Caki2 (cell line): ENCODE measurements at regions not wholly inside any gene's neighbourhood (a gene's known extent, or its start where the extent isn't known, plus 50 kb on each side); places are given as distances from the start of the nearest gene placed in this dataset.

Experiments used
- DNase-seq: peaks from one replicate; pipeline ENCODE4 v3.0.0-alpha.2; 2015; ENCODE audit warnings: low read depth
- in situ Hi-C: cut with HindIII; loops from 2 replicates; pipeline ENCODE4 v1.10.0; 2016; ENCODE audit warnings: low sequenced_read_pairs, low pct_unique_long_range_greater_than_20kb, mixed read lengths

DNA sequence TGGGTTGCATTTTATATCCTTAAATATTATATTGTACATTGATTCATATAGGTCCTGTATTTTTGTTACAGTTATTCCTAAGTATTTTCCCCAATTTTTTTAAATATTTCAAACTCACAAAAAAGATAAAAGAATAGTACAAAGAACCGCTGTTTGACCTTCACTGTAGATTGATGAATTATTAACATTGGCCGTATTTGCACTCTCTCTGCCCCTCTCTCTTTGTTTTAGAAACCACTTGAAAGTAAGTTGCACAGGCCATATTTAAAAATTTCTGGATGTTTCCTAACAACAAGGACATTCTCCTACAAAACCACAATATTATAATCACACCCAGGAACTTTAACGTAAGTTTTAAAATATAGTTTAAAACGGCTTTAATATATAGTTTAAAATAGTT, 72.0 kb upstream of the DUSP22 start:
- in situ Hi-C loops: no loop called here
- DNase-seq: no peak

DNA sequence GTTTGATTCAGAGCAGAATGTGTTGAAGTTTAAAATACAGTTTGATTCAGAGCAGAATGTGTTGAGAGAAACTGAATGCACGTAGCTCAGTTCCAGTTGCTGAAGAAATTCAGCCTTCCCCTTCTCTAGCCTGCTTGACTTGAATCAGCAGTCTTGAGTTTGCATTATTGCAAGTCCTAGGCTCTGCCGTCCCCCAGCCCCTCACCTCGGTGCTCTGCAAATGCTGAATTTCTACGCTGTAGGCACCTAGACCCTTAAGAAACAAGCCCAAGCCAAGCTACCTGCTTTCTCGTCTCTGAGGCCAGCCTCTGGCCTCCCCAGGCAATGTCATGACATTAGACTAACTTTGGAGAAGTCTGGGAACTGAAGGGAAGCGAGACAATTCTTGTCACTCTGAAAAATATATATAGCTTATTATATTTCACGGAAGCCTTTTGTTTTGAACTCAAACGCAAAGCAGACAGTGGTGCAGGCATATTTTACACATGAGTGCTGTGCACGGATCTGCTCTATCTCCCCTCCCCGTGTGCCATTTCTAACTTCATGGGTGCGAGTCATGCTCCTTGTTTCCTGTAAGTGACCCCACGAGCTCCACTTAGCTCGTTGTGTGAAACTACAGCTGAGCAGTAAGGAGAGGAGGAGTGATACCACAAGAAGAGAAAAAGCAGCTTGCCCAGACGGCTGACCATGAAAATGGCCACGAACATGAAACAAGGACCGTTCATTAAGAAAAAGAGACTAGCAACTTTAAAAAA, 71.4 kb upstream of the DUSP22 start:
- in situ Hi-C loops: no loop called here
- DNase-seq: no peak

DNA sequence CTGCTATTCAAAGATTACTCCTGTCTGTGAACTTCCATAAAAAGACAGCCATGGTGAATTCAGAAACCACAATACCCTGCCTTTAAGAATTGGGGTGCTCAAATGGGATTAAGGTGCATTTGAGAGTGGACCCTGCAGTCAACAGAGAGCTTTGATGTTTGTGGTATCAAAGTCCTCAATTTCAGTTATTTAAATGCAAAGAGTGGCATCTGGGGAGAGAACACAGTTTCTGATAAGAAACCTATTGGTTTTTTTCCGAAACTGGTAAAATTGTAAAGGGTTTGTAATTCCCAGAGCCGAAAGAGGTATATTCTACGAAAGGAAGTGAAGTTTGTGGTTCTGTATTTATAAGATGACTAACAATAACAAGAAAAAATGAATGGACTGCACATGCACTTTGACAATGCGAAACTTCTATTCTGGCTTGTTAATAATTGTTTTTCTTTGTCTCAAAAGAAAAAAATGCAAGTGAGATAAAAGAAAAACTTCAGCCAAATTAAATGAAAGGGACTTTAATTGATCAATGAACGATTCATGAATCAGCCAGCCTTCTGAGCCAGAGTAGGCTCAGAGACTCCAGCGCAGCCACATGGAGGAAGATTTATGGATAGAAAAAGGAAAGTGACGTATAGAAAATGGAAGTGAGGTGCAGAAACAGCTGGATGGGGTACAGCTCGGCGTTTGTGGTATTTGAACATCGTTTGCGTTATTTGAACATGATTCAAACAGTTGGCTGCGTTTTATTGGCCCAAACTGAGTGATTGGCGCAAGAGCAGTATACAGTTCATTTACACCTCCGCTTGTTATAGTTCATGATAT, 70.5 kb upstream of the DUSP22 start:
- no peak for DNase-seq
- in situ Hi-C loops: no loop called here

DNA sequence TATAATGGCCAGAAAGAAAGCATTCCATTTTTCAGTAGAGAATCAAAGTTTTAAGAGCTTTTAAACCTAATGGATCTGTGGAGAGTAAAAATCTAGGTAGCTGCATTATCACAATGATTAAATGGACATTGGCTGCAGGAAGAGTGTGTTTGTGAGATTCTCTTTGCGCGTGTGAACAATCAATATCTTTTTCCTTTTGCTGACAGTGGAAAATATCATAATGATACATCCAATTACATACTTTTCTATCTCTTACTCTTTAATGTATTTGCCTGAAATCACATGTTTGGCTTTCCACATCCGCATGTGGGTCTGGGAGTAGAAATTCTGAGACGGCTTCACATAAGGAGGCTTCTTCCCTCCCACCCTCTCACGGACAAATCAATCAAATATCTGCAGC, 69.8 kb upstream of the DUSP22 start:
- DNase-seq: no peak
- in situ Hi-C loops: no loop called here

DNA sequence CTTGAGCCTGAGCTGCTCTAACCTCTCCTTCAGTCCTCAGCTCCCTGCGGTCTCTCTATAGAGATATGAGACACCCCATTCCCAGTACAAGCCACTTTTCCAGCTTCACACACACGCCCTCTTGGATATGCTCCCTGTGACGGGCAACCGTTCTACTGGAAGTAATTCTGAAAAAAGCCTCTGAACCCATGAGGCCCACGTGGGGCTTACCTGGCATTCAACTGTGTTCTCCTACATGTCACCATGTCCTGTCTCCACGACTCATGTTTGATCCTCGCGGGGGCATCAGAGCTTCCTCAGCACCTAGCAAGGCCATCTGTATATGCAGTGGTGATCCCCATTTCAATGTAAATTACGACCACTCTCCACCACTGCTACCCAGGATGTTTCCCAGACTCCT, 69.2 kb upstream of the DUSP22 start:
- in situ Hi-C loops: no loop called here
- no peak for DNase-seq

DNA sequence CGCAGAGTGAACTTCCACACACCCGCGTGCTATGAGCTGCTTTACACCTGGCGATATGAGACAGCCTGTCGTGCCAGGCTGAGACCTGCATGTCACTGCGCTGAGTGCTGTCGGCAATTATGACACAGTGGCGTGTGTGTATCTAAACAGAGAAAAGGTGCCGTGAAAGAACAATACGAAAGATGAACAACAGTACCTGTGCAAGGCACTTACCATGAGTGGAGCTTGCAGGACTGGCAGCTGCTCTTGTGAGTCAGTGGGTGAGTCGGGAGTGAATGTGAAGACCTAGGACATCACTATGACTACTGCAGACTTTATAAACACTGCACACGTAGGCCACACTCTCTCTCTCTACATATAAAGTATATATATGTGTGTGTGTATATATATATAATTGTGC, 68.5 kb upstream of the DUSP22 start:
- in situ Hi-C loops: no loop called here
- DNase-seq: no peak

DNA sequence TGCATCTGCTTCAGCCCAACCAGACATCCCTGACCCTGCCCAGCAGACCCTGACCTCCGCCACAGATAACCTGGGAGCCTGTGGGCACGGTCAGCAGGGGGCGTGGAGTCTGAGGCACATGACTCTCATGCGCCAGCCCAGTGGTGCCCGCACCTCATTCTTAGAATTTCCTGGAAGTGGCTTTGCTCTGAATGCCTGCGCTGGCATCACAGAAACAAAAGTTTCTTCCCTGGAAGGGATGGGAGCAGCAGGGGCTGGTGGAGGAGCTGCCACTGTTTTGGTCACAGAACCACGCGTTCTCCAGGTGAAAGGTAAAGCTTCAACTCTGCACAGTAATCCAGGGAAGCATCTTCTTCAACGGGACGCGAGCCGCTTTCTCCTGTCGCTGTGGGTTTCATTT, 67.9 kb upstream of the DUSP22 start:
- no peak for DNase-seq
- in situ Hi-C loops: no loop called here

DNA sequence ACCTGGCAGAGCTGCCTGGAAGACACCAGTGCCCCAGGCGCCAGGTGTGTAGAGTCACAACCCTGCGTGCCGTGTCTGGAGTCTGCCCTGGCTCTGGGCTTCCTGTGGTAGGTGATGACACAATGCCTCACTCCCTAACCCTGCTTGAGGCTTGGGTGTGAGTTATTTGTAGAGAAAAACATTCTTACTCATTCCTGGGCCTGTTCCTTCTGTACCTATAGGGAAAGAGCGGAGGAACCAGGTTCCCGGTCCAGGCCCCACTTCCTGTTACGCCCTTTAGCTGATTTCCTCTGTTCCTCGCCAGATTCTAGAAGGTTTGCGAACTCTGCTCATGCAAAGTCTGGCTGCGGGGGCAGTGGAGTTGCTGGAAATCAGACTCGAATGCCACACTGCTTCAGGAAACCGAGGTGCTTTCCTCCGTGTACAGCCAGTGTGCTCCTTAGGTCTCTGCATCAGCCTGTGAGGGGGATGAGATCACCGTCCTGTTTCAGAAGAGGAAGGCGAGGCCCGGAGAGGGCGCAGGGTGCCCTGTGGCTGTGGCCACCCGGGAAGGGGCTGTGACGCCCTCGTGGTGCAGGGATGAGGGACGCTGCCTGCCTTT, 67.1 kb upstream of the DUSP22 start:
- no peak for DNase-seq
- in situ Hi-C loops: no loop called here

DNA sequence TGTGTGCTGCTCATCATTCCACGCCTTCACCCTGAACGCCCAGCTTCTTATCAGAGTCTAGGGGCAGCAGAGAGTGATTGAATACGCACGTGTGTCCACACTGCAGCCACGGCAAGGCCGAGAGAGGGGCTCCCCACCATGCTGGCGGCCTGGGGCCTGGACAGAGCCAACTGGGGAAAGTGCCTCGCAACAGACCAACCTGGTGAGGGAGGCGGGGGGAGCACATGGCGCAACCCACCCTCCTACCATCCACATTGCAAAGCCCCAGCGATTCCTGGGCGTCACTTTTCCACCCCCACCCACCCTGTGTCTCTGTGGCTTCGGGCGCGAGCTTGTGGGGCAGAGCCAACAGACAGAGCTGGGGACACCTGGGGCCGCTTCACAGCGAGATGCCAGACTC, 66.4 kb upstream of the DUSP22 start:
- in situ Hi-C loops: no loop called here

DNA sequence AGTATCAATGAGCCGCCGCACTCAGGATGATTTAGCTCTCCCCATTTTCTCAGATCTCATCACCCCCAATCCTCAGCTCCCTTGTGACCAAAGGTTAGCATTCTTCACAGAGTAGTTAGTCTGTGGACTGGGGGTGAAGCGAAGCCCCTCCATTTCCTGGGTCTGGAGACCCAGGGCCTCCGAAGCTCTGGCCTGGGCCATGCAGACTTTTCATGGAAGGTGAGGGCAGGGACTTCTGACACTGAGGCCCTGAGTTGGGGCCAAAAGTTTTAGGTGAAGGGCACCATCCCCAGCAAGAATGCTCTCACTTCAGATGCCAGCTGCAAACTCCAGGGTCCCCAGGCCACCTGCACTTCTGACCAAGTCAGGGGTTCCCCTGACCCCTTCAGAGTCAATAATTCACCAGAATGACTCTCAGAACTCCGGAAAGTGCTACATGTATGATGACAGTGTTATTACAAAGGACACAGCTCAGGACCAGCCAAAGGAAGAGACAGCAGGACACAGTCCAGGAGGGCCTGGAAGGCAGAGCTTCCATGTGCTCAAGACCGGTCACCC, 65.7 kb upstream of the DUSP22 start:
- in situ Hi-C loops: no loop called here
- no peak for DNase-seq

More for the DNA sequence above, 66.4 kb upstream of the DUSP22 start:
- DNase-seq: no peak

DNA sequence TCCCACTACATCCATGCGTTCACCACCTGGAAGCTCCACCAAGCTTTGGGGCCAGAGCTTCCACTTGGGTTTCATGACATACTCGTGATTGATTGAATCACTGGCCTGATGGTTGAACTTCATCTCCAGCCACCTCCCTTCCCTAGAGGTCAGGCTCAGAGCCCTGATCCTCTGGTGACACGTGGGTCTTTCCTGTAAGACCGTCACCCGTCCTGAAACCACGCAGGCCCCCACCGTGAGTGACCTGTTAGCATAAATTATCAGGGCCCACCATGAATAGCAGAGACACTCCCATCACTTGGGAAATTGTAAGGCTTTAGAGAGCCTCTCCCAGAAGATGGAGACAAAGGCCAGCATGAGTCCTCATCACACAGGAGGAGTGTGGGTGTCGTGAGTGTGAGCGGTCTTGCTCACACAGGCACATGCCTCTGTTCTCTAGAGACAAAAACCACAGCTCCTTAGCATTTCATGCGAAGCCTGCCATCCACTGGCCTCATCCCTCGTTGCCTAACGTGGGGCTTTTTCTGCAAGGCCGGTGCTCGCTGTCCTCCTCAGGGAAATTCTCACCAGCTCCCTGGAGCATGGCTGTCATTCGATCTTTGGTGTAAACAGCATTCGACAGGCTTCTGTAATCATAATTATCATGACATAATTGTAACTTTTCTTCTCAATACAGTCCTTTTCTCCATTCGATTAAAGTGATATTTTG, 65.1 kb upstream of the DUSP22 start:
- DNase-seq: no peak
- in situ Hi-C loops: no loop called here

DNA sequence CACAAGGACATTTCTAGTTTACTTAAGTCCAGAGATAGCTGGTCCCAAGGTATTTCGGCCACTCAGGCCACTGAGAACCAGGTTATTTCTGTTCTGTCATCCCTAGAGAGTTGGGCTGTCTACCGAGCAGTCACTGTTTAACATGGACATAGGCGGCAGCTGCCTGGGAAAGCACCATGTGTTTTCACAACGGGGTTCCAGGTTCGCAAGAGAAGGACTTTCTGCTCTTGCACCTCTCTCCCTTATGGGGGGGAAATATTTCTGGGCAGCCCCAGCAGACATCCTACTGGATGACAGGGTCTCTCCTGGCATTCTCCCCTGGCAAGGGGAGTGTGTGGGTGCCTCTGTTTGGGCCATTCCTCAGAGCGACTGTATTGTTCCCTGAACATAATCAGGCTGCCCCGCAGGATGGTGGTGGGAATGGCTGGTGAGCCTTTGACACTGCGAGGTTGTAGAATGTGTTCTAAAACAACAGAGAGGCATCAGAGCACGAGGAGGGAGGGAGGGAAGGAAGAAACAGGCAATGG, 64.4 kb upstream of the DUSP22 start:
- no peak for DNase-seq
- in situ Hi-C loops: no loop called here

DNA sequence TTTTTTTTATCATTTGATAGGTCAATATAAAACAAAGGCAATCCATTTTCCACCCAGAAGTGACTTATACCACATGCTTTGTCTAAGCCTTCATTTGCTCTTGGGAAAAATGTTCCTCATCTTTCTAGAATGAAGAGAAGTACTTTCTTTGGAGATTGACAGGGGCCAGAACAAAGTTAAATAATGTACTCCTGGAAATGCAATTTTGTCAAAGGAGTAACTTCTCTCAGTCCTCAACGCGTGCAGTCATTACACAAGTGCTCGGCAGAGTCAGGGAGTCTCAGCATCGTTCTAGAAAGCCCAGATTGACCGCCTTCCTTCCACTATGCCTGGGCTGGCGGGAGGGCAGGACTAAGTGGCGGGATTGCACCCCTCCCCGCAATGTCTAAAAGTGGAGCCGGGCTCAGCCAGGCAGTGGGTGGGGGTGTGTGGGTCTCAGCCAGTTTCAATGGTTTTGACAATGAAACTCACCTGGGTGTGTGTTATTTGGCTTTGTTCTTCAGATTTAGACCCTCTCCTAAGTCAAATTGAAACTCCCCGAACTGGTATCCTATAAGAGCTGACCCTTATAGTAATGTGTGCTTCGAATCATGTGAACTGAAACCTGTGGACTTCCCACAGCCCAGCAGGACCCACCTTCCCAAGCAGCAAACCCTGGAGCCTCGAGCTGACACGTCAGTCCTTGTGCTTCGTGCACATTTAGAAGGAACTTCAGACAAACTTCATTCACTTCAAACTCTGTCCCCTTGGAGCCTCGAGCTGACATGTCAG, 63.2 kb upstream of the DUSP22 start:
- no peak for DNase-seq
- in situ Hi-C loops: no loop called here

DNA sequence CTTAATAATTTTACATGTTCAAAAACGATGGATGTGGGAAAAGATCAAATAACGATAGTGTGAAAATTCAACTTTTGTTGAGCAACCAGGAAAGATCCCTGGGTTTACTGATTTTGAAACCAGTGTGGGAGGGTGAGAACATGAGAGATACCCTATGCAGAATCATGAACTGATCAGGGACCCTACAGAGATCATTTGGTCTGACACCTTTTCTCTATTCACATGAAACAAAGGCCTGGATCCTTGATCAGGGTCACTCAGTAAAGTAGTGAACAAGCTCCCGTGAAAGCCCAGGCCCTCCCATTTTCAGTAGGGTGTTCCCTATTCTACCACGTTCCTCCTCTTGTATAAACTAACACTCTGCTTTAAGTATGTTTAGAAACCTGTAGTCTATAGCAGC, 60.5 kb upstream of the DUSP22 start:
- no peak for DNase-seq
- in situ Hi-C loops: no loop called here

DNA sequence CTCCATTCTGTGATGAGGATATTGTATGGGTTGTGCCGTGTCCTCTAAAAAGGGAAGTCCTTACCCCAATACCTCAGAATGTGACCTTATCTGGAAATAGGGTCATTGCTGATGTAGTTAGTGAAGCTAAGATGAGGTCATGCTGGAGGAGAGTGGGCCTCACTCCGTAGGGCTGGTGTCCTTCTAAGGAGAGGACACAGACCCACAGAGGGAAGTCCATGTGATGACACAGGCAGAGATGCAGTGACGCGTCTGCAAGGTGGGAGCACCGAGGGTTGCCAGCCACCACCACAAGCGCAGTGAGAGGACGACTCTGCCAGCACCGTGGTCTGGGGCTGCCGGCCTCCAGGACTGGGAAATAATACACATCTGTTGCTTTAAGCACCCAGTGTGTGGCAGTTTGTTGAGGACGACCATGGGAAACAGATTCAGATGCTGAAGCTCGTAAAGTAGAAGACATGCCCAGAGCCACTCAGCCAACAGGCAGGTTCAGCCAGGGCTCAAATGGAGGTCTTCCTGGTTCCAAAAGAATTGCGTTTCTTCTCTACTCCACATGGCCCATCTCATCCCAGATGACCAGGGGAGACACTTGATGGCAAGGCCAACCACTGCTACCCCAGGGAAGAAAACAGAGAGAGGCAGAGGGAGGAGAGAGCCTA, 59.2 kb upstream of the DUSP22 start:
- in situ Hi-C loops: no loop called here
- no peak for DNase-seq

DNA sequence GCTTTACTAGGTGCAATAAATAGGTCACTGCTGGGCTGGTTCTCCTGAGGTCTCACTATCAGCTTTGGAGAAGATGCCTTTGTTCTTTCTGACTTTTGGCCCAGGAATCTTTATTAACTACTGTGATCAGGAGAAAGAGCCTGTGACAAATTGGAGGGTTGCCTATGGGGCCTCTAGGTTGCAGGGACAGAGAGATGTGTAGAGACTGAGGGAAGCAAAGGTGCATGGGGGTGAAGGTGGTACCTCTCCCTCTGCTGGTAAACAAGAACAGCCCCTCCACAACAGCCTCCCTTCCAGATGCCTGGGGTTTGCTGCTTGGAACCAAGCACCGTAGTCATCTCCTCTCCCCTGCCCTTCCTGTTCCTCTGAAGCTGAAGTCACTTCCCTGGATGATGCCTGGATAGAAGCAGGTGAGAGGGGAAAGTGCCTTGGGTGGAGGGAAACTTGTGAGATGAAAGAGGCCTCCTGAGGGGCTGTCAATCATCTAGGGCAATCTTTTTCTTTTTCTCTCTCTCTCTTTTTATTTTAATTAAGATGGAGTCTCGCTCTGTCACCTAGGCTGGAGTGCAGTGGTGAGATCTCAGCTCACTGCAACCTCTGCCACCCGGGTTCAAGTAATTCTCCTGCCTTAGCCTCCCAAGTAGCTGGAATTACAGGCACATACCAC, 57.4 kb upstream of the DUSP22 start:
- in situ Hi-C loops: no loop called here
- DNase-seq: no peak
